HL-60 (cell line): ENCODE measurements at regions not wholly inside any gene's neighbourhood (a gene's known extent, or its start where the extent isn't known, plus 50 kb on each side); places are given as distances from the start of the nearest gene placed in this dataset.

Experiments
- DNase-seq, 2 experiments: peaks; one replicate each; pipeline ENCODE4 v3.0.0-alpha.2; 2010 to 2020; ENCODE audit warnings: low read depth in 1 of 2, low spot score in 1 of 2
- H3K27ac ChIP-seq: fragments of 250-450 bp; sonication (Bioruptor Pico); replicated peaks from 2 replicates; pipeline ENCODE4 v1.5.1; 2020; ENCODE audit warnings: mild to moderate bottlenecking, moderate library complexity
- H3K27me3 ChIP-seq: fragments of 250-450 bp; sonication (Bioruptor Pico); 2 replicates; pipeline ENCODE4 v1.5.1; 2021; ENCODE audit warnings: mild to moderate bottlenecking, moderate library complexity; ENCODE audit not compliant: insufficient read depth, poor library complexity, severe bottlenecking
- H3K4me3 ChIP-seq: replicated peaks from 2 replicates; pipeline ENCODE4 v1.5.1; 2011; ENCODE audit warnings: mild to moderate bottlenecking, control low read depth, low read length; ENCODE audit not compliant: insufficient read depth
- GABPA ChIP-seq: IDR thresholded peaks from 2 replicates; pipeline ENCODE4 v1.6.1; 2012; ENCODE audit warnings: low read depth
- POLR2AphosphoS5 ChIP-seq: IDR thresholded peaks from 2 replicates; pipeline ENCODE4 v1.6.1; 2012; ENCODE audit warnings: low read depth
- SPI1 ChIP-seq: IDR thresholded peaks from 2 replicates; pipeline ENCODE4 v1.6.1; 2012; ENCODE audit warnings: low read depth, mild to moderate bottlenecking, borderline replicate concordance
- TF ChIP-seq, protein P1 (sequence below): IDR thresholded peaks from one replicate; pipeline ENCODE4 v1.5.1; 2011; ENCODE audit warnings: low read length, control low read depth, inconsistent platforms; ENCODE audit not compliant: insufficient read depth
- TF ChIP-seq, protein P2 (sequence below): IDR thresholded peaks from 2 replicates; pipeline ENCODE4 v1.6.1; 2012; ENCODE audit warnings: low read depth; ENCODE audit not compliant: insufficient replicate concordance

DNA sequence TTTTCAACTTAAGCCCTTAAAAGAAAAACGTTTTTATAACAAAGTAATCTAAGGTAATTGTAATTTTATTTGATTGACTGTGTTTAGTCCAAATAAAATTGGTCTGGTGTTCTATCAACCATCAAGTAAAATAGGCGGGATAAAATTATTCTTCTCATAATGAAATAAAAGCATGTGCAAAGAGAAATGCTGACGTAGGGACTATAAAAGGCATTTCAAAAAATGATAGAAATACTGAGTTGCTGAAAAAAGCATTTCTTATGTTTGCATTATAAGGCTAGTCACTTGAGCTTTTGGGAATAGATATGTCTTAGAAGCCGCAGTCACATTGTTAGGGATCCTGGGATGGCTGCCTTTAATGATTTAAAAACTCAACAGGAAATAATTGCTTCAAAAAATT lies 608.0 kb upstream of the JAG1 start:
- Histone ChIP-seq H3K27ac (no peak overlapping the region), H3K27me3 (no peaks in the 10 kb centered on the region), H3K4me3 (no peak overlapping the region)
- TF ChIP-seq SPI1: no peak
- TF ChIP-seq, protein P1, sequence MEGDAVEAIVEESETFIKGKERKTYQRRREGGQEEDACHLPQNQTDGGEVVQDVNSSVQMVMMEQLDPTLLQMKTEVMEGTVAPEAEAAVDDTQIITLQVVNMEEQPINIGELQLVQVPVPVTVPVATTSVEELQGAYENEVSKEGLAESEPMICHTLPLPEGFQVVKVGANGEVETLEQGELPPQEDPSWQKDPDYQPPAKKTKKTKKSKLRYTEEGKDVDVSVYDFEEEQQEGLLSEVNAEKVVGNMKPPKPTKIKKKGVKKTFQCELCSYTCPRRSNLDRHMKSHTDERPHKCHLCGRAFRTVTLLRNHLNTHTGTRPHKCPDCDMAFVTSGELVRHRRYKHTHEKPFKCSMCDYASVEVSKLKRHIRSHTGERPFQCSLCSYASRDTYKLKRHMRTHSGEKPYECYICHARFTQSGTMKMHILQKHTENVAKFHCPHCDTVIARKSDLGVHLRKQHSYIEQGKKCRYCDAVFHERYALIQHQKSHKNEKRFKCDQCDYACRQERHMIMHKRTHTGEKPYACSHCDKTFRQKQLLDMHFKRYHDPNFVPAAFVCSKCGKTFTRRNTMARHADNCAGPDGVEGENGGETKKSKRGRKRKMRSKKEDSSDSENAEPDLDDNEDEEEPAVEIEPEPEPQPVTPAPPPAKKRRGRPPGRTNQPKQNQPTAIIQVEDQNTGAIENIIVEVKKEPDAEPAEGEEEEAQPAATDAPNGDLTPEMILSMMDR: no peak
- DNase-seq: no peak

DNA sequence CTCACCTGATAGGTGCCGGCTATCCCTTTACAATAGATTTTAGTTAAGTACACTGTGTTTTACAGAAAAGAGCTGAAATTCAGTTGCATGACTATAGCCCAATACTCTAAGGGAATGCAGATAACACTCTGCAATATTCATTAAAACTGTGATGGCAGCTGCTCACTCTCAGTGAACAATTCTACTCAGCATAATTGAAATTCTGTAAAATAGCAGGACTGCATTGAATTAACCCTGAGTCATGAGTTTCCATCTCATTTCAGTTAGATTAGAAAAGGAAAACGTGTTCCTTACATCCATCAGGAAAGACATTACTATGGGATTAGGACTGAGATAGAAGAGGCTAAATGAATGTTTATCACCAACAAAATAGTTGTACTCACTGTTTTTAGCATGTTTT lies 613.3 kb upstream of the JAG1 start:
- Histone ChIP-seq H3K27ac (no peak overlapping the region), H3K27me3 (no peaks in the 10 kb centered on the region), H3K4me3 (no peak overlapping the region)
- no peak for TF ChIP-seq GABPA
- TF ChIP-seq POLR2AphosphoS5: no peak
- no peak for TF ChIP-seq SPI1
- TF ChIP-seq, protein P2, sequence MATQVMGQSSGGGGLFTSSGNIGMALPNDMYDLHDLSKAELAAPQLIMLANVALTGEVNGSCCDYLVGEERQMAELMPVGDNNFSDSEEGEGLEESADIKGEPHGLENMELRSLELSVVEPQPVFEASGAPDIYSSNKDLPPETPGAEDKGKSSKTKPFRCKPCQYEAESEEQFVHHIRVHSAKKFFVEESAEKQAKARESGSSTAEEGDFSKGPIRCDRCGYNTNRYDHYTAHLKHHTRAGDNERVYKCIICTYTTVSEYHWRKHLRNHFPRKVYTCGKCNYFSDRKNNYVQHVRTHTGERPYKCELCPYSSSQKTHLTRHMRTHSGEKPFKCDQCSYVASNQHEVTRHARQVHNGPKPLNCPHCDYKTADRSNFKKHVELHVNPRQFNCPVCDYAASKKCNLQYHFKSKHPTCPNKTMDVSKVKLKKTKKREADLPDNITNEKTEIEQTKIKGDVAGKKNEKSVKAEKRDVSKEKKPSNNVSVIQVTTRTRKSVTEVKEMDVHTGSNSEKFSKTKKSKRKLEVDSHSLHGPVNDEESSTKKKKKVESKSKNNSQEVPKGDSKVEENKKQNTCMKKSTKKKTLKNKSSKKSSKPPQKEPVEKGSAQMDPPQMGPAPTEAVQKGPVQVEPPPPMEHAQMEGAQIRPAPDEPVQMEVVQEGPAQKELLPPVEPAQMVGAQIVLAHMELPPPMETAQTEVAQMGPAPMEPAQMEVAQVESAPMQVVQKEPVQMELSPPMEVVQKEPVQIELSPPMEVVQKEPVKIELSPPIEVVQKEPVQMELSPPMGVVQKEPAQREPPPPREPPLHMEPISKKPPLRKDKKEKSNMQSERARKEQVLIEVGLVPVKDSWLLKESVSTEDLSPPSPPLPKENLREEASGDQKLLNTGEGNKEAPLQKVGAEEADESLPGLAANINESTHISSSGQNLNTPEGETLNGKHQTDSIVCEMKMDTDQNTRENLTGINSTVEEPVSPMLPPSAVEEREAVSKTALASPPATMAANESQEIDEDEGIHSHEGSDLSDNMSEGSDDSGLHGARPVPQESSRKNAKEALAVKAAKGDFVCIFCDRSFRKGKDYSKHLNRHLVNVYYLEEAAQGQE: no peak
- TF ChIP-seq, protein P1: no peak
- no peak for DNase-seq

- Histone ChIP-seq H3K4me3 (no peak overlapping the region), H3K27me3 (no peaks in the 10 kb centered on the region), H3K27ac (no peak overlapping the region)
- TF ChIP-seq, protein P1: no peak
- no peak for DNase-seq
Measured at GRCh38 chr20:11296221-11296620, 621.5 kb upstream of the BTBD3 start.

DNA sequence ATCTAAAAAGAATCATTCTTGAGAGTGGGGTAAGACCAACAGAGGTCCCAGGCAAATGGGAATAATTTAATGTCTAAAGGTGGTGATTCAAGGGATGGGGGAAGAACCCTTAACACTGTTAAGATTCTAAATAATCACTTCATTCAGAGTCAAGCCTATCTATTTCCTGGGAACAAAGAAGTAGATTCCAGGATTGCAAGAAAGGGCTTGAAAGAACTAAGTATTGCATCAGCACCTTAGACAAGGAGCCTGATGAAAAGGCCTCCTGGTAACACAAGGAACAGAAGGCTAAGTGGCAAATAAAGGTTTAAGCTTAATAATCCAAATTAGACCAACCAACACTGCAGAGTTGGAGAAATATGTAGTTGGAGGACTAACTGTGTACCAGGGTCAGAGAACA lies 620.7 kb upstream of the BTBD3 start:
- no peak for TF ChIP-seq POLR2AphosphoS5
- no peak for TF ChIP-seq SPI1
- TF ChIP-seq GABPA: no peak
- TF ChIP-seq, protein P2: no peak
- TF ChIP-seq, protein P1: no peak
- no peak for DNase-seq
- no peaks in the 10 kb centered on the region for H3K27me3 ChIP-seq
- no peak overlapping the region for H3K4me3 ChIP-seq
- H3K27ac ChIP-seq: no peak overlapping the region
